Transverse colon (tissue), 4 donors: ENCODE measurements at regions not wholly inside any gene's neighbourhood (a gene's known extent, or its start where the extent isn't known, plus 50 kb on each side); places are given as distances from the start of the nearest gene placed in this dataset.

Experiments used
- EP300 ChIP-seq: sonication (generic); formaldehyde crosslinking; IDR thresholded peaks from one replicate; pipeline ENCODE4 v1.6.1; 2017; ENCODE audit warnings: antibody characterized with exemption, low read depth
- POLR2A ChIP-seq: fragments of 450-650 bp; IDR thresholded peaks from one replicate; pipeline ENCODE4 v1.6.1; 2016; ENCODE audit warnings: antibody characterized with exemption, mild to moderate bottlenecking, moderate library complexity
- POLR2AphosphoS5 ChIP-seq, 3 donors: sonication (generic); formaldehyde crosslinking; IDR thresholded peaks; one replicate each; pipeline ENCODE4 v1.6.1; 2016; ENCODE audit warnings: antibody characterized with exemption in 3 of 3
- TF ChIP-seq, protein P1 (sequence below), 5 experiments: fragments of 200-600 bp in 3 of 5; fragments of 450-650 bp in 2 of 5; sonication (generic) in 3 of 5; IDR thresholded peaks; 1 replicate in 2 of 5; 2 replicates in 3 of 5; pipeline ENCODE4 v1.5.1; 2016 to 2017; ENCODE audit warnings: antibody characterized with exemption in 5 of 5, inconsistent platforms in 3 of 5, mild to moderate bottlenecking in 2 of 5, moderate library complexity in 1 of 5

DNA sequence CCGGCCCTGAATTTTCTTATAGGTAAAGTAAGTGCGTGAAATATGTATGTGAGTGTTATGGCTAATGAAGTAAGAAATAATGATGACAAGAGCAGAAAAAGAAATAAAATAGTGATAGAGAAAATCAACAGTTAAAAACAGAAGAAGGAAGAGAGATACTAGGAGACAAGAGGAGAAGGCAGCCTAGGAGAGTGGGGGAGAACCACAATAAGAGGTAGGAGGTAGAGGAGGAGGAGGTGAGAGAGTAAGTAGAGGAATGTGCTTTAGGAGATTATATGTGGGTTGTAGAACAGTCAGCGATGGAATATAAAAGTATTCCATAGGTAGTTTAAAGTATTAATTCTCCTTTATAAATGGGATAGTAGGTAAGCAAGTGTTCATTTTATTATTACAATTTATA is 861.5 kb upstream of the B3GALT2 start:
- TF ChIP-seq POLR2AphosphoS5 (IDR thresholded peaks at IDR 0.05) (no peak), POLR2A (no peak), EP300 (no peak)
- TF ChIP-seq, protein P1, sequence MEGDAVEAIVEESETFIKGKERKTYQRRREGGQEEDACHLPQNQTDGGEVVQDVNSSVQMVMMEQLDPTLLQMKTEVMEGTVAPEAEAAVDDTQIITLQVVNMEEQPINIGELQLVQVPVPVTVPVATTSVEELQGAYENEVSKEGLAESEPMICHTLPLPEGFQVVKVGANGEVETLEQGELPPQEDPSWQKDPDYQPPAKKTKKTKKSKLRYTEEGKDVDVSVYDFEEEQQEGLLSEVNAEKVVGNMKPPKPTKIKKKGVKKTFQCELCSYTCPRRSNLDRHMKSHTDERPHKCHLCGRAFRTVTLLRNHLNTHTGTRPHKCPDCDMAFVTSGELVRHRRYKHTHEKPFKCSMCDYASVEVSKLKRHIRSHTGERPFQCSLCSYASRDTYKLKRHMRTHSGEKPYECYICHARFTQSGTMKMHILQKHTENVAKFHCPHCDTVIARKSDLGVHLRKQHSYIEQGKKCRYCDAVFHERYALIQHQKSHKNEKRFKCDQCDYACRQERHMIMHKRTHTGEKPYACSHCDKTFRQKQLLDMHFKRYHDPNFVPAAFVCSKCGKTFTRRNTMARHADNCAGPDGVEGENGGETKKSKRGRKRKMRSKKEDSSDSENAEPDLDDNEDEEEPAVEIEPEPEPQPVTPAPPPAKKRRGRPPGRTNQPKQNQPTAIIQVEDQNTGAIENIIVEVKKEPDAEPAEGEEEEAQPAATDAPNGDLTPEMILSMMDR (IDR thresholded peaks at IDR 0.05) = no peak
